Gastrocnemius medialis (tissue), 4 donors: ENCODE measurements at regions not wholly inside any gene's neighbourhood (a gene's known extent, or its start where the extent isn't known, plus 50 kb on each side); places are given as distances from the start of the nearest gene placed in this dataset.
A peak's percentile ranks its signal among the peaks of the same experiment; 100 is the strongest.

Source experiments
- ATAC-seq, 2 donors: fragments of 150-250 bp; one replicate each; pipeline ENCODE4 v1.9.1; 2016
- DNase-seq, 2 donors: peaks; one replicate each; pipeline ENCODE4 v3.0.0-alpha.2; 2019
- H3K27ac ChIP-seq, 4 donors: fragments of 200-600 bp; sonication (generic); 1 replicate in 1 of 4; 2 replicates in 3 of 4; pipeline ENCODE4 v1.5.1; 2016 to 2018; ENCODE audit warnings: mild to moderate bottlenecking in 2 of 4, moderate library complexity in 1 of 4
- H3K27me3 ChIP-seq, 3 donors: fragments of 200-600 bp; sonication (generic) in 2 of 3; 1 replicate in 1 of 3; 2 replicates in 2 of 3; pipeline versions ENCODE4 v1.5.1 to v1.6.0; 2016 to 2019; ENCODE audit warnings: mild to moderate bottlenecking in 1 of 3, moderate library complexity in 1 of 3
- H3K36me3 ChIP-seq, 2 donors: fragments of 200-600 bp; sonication (generic) in 1 of 2; one replicate each; pipeline ENCODE4 v1.5.1; 2017 to 2018
- H3K4me1 ChIP-seq, 2 donors: fragments of 200-600 bp; sonication (generic) in 1 of 2; one replicate each; pipeline ENCODE4 v1.5.1; 2016 to 2017; ENCODE audit warnings: mild to moderate bottlenecking in 2 of 2
- H3K4me3 ChIP-seq, 4 donors: fragments of 200-600 bp; sonication (generic) in 3 of 4; 1 replicate in 1 of 4; 2 replicates in 3 of 4; pipeline ENCODE4 v1.5.1; 2016 to 2019; ENCODE audit warnings: mild to moderate bottlenecking in 2 of 4
- H3K9me3 ChIP-seq, 3 donors: fragments of 200-600 bp; sonication (generic) in 2 of 3; 1 replicate in 1 of 3; 2 replicates in 2 of 3; pipeline ENCODE4 v1.5.1; 2016 to 2019
- POLR2A ChIP-seq, 2 donors: fragments of 450-650 bp; IDR thresholded peaks; one replicate each; pipeline ENCODE4 v1.6.1; 2017; ENCODE audit warnings: antibody characterized with exemption in 2 of 2, mild to moderate bottlenecking in 2 of 2, moderate library complexity in 2 of 2
- in situ Hi-C, 4 donors: fragments of 200-750 bp; cut with MboI; loops; one replicate each; pipeline versions ENCODE4 v1.15.0 to v1.8.0; 2017; ENCODE audit warnings: low sequenced_read_pairs in 4 of 4
- intact Hi-C: fragments of 100-400 bp; cut with DNase I; formaldehyde crosslinking; loops from one replicate; pipeline ENCODE4 v1.15.1; 2023; ENCODE audit warnings: low total_unique reads
- TF ChIP-seq, protein P1 (sequence below), 5 experiments: fragments of 450-650 bp in 3 of 5; fragments of 200-600 bp in 2 of 5; sonication (generic) in 2 of 5; IDR thresholded peaks in 4 of 5; conservative IDR thresholded peaks in 1 of 5; 1 replicate in 4 of 5; 2 replicates in 1 of 5; pipeline ENCODE4 v1.5.1; 2016 to 2019; ENCODE audit warnings: antibody characterized with exemption in 5 of 5, mild to moderate bottlenecking in 3 of 5, moderate library complexity in 3 of 5

DNA sequence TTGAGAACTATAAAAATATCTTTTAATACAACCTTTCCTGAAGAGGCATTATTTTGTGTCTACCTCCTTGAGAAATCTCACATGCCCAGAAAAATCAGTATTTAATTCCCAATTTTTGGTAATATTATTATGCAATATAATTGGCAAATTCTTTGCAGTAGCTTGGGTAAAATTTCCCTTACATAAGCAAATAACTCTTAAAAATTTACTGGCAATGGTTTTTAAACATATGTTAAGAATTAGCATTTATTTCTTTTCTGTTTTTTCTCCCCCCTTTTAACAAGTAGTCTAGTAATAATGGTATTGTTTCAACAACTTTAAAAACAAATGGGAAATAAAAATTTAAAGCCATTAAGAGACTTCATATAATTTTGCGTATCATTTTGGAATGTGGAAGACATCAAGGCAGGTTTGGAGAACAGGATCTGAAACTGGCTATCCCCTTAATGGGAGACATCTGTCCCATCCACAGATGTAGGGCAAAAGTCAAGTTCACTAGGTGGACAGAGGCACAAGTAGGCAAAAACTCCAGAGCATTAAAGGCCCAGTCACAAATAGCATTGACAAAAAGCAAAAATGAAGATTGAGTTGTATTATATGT is 89.6 kb upstream of the AADACL2 start:
- ATAC-seq (no peak), DNase-seq (no peak)
- intact Hi-C loops = no loop called here
- TF ChIP-seq POLR2A (IDR thresholded peaks at IDR 0.05) = no peak
- TF ChIP-seq, protein P1, sequence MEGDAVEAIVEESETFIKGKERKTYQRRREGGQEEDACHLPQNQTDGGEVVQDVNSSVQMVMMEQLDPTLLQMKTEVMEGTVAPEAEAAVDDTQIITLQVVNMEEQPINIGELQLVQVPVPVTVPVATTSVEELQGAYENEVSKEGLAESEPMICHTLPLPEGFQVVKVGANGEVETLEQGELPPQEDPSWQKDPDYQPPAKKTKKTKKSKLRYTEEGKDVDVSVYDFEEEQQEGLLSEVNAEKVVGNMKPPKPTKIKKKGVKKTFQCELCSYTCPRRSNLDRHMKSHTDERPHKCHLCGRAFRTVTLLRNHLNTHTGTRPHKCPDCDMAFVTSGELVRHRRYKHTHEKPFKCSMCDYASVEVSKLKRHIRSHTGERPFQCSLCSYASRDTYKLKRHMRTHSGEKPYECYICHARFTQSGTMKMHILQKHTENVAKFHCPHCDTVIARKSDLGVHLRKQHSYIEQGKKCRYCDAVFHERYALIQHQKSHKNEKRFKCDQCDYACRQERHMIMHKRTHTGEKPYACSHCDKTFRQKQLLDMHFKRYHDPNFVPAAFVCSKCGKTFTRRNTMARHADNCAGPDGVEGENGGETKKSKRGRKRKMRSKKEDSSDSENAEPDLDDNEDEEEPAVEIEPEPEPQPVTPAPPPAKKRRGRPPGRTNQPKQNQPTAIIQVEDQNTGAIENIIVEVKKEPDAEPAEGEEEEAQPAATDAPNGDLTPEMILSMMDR (IDR thresholded peaks at IDR 0.05 in 4 of 5, conservative IDR thresholded peaks at IDR 0.05 in 1 of 5) = no peak
- Histone ChIP-seq H3K27me3 (no peaks in the 10 kb centered on the region), H3K4me3 (no peak overlapping the region), H3K36me3 (no peaks in the 10 kb centered on the region), H3K27ac (no peak overlapping the region), H3K9me3 (no peaks in the 10 kb centered on the region), H3K4me1 (peaks cover 4 to 8% of the 10 kb centered on the region in 2 donors)
- in situ Hi-C loops = no loop called here

DNA sequence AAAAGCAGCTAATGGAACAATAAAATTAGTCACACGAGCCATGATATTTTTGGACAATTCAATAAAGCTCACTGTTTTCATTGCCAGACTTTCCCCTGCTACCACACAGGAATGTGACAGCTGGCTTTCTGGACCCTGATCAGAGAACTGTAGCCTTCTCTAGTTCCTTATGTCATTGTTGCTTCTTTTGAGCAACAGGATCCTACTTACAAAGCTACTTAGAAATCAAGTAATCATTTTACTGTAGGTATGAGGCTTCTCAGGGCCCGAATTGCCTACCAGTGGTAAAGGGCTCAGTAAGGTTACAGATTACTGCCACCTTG is 94.3 kb upstream of the AADACL2 start:
- ATAC-seq = no peak
- peak overlapping the region in 1 of 4 donors; percentile 2 for H3K27ac ChIP-seq
- H3K36me3 ChIP-seq = no peaks in the 10 kb centered on the region
- no peak overlapping the region for H3K4me3 ChIP-seq
- H3K4me1 ChIP-seq = peaks cover 10 to 12% of the 10 kb centered on the region in 2 donors
- no peak for DNase-seq
- intact Hi-C loops = no loop called here
- in situ Hi-C loops = no loop called here
- H3K9me3 ChIP-seq = no peaks in the 10 kb centered on the region
- TF ChIP-seq POLR2A (IDR thresholded peaks at IDR 0.05) = no peak
- TF ChIP-seq, protein P1 (IDR thresholded peaks at IDR 0.05 in 4 of 5, conservative IDR thresholded peaks at IDR 0.05 in 1 of 5) = no peak
- no peaks in the 10 kb centered on the region for H3K27me3 ChIP-seq

DNA sequence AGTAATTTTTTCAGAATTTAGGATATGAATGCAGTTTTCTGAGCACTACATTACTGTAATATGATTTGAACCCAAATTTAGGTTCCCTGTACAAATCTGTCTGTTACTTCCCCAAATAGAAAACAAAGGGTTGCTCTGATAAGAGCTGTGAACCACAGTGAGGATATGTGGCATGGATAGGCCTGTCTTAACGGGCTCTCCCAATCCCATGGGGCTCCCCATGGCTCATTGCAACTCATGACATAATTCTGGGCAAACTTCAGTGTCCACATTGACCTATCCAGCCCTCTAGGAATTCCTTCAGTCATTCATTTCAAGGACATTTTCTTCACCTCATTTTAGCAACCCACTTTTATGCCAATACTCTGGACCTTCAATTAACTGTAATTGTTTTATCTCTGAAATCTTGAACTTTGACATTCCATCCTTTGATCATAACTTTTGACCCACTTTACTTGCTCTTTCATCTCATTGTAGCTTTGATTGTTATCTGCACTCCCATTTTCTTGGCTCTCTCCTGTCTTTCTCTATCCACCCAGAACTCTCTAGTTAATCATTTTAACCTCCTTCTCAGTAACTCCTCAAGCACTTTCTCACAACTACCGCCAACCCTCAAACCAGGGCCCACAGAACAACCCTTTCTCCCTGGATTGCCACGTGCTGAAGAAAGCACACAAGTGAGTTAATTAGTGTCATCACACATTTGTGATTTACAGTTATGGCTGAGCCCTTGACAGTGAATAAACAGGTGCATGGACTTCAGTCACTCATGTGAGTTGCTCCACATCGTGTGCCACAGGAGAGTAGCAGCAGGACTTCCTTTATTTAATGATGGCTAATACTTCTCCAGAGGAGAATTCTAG is 94.9 kb upstream of the AADACL2 start:
- no peaks in the 10 kb centered on the region for H3K36me3 ChIP-seq
- intact Hi-C loops = no loop called here
- no peak overlapping the region for H3K27ac ChIP-seq
- peak in 1 of 2 donors; percentile 54 for ATAC-seq
- in situ Hi-C loops = no loop called here
- H3K9me3 ChIP-seq = no peaks in the 10 kb centered on the region
- H3K27me3 ChIP-seq = no peaks in the 10 kb centered on the region
- no peak for DNase-seq
- no peak for TF ChIP-seq POLR2A (IDR thresholded peaks at IDR 0.05)
- H3K4me3 ChIP-seq = no peak overlapping the region
- peaks cover 10 to 12% of the 10 kb centered on the region in 2 donors for H3K4me1 ChIP-seq

DNA sequence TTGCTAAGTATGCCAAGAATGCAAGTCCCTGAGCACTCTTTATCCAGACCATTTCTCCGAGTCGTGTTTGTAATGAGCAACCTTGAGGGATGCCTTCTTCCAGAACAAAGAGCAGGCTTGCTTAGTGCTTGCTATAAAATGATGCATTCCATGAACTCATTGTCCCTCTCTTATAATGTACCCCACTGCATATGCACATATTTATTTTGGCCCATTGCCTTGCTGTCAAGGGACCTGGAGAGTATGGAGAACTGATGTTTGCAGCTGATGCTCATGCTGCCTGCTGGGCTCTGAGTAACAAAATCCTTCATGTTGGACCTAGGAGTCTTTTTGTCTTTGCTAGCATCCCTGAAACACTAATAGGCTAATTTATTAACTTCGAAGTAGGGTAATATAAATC is 97.8 kb upstream of the AADACL2 start:
- peaks cover 16 to 27% of the 10 kb centered on the region in 2 donors for H3K4me1 ChIP-seq
- no peaks in the 10 kb centered on the region for H3K27me3 ChIP-seq
- H3K9me3 ChIP-seq = no peaks in the 10 kb centered on the region
- in situ Hi-C loops (no loop called here), intact Hi-C loops (no loop called here)
- no peaks in the 10 kb centered on the region for H3K36me3 ChIP-seq
- no peak for TF ChIP-seq POLR2A (IDR thresholded peaks at IDR 0.05)
- TF ChIP-seq, protein P1 (IDR thresholded peaks at IDR 0.05 in 4 of 5, conservative IDR thresholded peaks at IDR 0.05 in 1 of 5) = no peak
- no peak for ATAC-seq
- DNase-seq = no peak
- no peak overlapping the region for H3K4me3 ChIP-seq
- no peak overlapping the region for H3K27ac ChIP-seq

DNA sequence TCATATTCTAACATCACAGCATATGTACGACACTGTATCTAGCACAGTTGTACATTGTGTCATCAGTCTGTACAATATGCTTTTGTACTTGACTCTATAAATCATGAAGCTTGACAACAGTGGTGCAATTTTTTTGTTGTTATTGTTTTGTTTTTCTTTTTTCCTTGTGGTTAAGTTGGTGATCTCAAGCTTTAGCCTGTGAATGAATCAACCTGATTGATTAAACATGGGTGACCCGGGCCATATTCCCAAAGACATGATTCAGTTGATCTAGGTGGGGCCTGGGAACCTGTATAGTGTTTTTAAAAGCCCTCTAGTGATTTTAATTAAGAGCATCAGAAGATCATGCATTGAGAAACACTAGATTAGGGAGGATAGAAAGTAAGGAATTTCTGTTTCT is 101.8 kb upstream of the AADACL2 start:
- Histone ChIP-seq H3K36me3 (no peaks in the 10 kb centered on the region), H3K27me3 (no peaks in the 10 kb centered on the region), H3K9me3 (no peaks in the 10 kb centered on the region), H3K4me1 (peaks cover 15 to 19% of the 10 kb centered on the region in 2 donors), H3K4me3 (no peak overlapping the region), H3K27ac (peak overlapping the region; percentile 14 to 78 (median 71))
- in situ Hi-C loops (no loop called here), intact Hi-C loops (loop anchor here (5.0 kb wide), 1 partner anchor 95 kb away; no protein-coding TSS in a partner anchor)
- DNase-seq (no peak), ATAC-seq (no peak)
- no peak for TF ChIP-seq POLR2A (IDR thresholded peaks at IDR 0.05)
- TF ChIP-seq, protein P1 (IDR thresholded peaks at IDR 0.05 in 4 of 5, conservative IDR thresholded peaks at IDR 0.05 in 1 of 5) = no peak
